H9 (cell line): ENCODE measurements at regions not wholly inside any gene's neighbourhood (a gene's known extent, or its start where the extent isn't known, plus 50 kb on each side); places are given as distances from the start of the nearest gene placed in this dataset.

Experiments used
- DNase-seq: peaks from one replicate; pipeline ENCODE4 v3.0.0-alpha.2; 2017
- H2AFZ ChIP-seq: one replicate; pipeline ENCODE4 v1.6.1; 2013; ENCODE audit warnings: mild to moderate bottlenecking, low read length, control low read depth, moderate library complexity
- H2AK5ac ChIP-seq: 2 replicates; pipeline ENCODE4 v1.6.1; 2013; ENCODE audit warnings: low read length, control low read depth, mixed read lengths; ENCODE audit not compliant: insufficient read length
- H2BK120ac ChIP-seq: one replicate; pipeline ENCODE4 v1.6.1; 2013; ENCODE audit warnings: low read depth, mild to moderate bottlenecking, low read length, control low read depth, inconsistent platforms; ENCODE audit not compliant: poor library complexity, severe bottlenecking
- H2BK12ac ChIP-seq: 2 replicates; pipeline ENCODE4 v1.6.1; 2013; ENCODE audit warnings: low read length, control low read depth, mixed read lengths, low read depth; ENCODE audit not compliant: insufficient read length
- H2BK15ac ChIP-seq: 2 replicates; pipeline ENCODE4 v1.6.1; 2013; ENCODE audit warnings: low read depth, low read length, control low read depth
- H2BK20ac ChIP-seq: one replicate; pipeline ENCODE4 v1.6.1; 2013; ENCODE audit warnings: low read depth, mild to moderate bottlenecking, low read length, control low read depth, inconsistent platforms; ENCODE audit not compliant: poor library complexity, severe bottlenecking
- H2BK5ac ChIP-seq: 2 replicates; pipeline ENCODE4 v1.6.1; 2013; ENCODE audit warnings: low read length, control low read depth, mixed read lengths; ENCODE audit not compliant: insufficient read length
- H3K14ac ChIP-seq: 2 replicates; pipeline ENCODE4 v1.6.1; 2013; ENCODE audit warnings: low read length, control low read depth; ENCODE audit not compliant: insufficient read depth
- H3K18ac ChIP-seq: 2 replicates; pipeline ENCODE4 v1.6.1; 2013; ENCODE audit warnings: low read depth, mild to moderate bottlenecking, mixed read lengths, low read length, control low read depth; ENCODE audit not compliant: insufficient read length
- H3K23ac ChIP-seq: 2 replicates; pipeline ENCODE4 v1.6.1; 2013; ENCODE audit warnings: low read length, control low read depth, mixed read lengths, low read depth; ENCODE audit not compliant: insufficient read length
- H3K23me2 ChIP-seq: 2 replicates; pipeline ENCODE4 v1.6.1; 2013; ENCODE audit warnings: low read depth, mild to moderate bottlenecking, mixed read lengths, low read length, control low read depth; ENCODE audit not compliant: insufficient read length, poor library complexity, severe bottlenecking
- H3K27ac ChIP-seq: 2 replicates; pipeline ENCODE4 v1.5.1; 2013; ENCODE audit warnings: low read length, control low read depth, mixed read lengths, low read depth; ENCODE audit not compliant: insufficient read length
- H3K27me3 ChIP-seq: 2 replicates; pipeline ENCODE4 v1.6.1; 2013; ENCODE audit warnings: low read length, control low read depth, inconsistent platforms; ENCODE audit not compliant: insufficient read depth
- H3K4ac ChIP-seq: 2 replicates; pipeline ENCODE4 v1.6.1; 2013; ENCODE audit warnings: low read depth, mild to moderate bottlenecking, control low read depth, inconsistent platforms, low read length, moderate library complexity
- H3K4me1 ChIP-seq: 2 replicates; pipeline ENCODE4 v1.6.1; 2013; ENCODE audit warnings: low read length, control low read depth, inconsistent platforms; ENCODE audit not compliant: insufficient read depth
- H3K4me2 ChIP-seq: 2 replicates; pipeline ENCODE4 v1.6.1; 2013; ENCODE audit warnings: low read length, control low read depth, mixed read lengths; ENCODE audit not compliant: insufficient read length, insufficient read depth
- H3K56ac ChIP-seq: 2 replicates; pipeline ENCODE4 v1.6.1; 2013; ENCODE audit warnings: low read depth, mild to moderate bottlenecking, mixed read lengths, low read length, control low read depth; ENCODE audit not compliant: insufficient read length
- H3K79me1 ChIP-seq: 2 replicates; pipeline ENCODE4 v1.6.1; 2013; ENCODE audit warnings: low read depth, mild to moderate bottlenecking, moderate library complexity, low read length, control low read depth, inconsistent platforms; ENCODE audit not compliant: insufficient read depth, poor library complexity, severe bottlenecking
- H3K79me2 ChIP-seq: 2 replicates; pipeline ENCODE4 v1.6.1; 2013; ENCODE audit warnings: low read length, control low read depth, inconsistent platforms; ENCODE audit not compliant: insufficient read depth
- H3K9ac ChIP-seq: 2 replicates; pipeline ENCODE4 v1.6.1; 2013; ENCODE audit warnings: low read length, control low read depth, mixed read lengths; ENCODE audit not compliant: insufficient read length; ENCODE audit errors: extremely low read depth
- H3K9me3 ChIP-seq: one replicate; pipeline ENCODE4 v1.6.1; 2013; ENCODE audit warnings: low read depth, low read length, inconsistent platforms; ENCODE audit not compliant: control insufficient read depth
- H3T11ph ChIP-seq: one replicate; pipeline ENCODE4 v1.6.1; 2013; ENCODE audit warnings: mild to moderate bottlenecking, low read length, control low read depth, inconsistent platforms
- H4K20me1 ChIP-seq: one replicate; pipeline ENCODE4 v1.6.1; 2013; ENCODE audit not compliant: control insufficient read depth, insufficient read length, insufficient read depth
- H4K5ac ChIP-seq: 2 replicates; pipeline ENCODE4 v1.6.1; 2013; ENCODE audit warnings: low read depth, mild to moderate bottlenecking, mixed read lengths, low read length, control low read depth; ENCODE audit not compliant: insufficient read length
- H4K8ac ChIP-seq: replicated peaks from 2 replicates; pipeline ENCODE4 v1.6.1; 2013; ENCODE audit warnings: low read length, control low read depth, mixed read lengths, low read depth; ENCODE audit not compliant: insufficient read length
- H4K91ac ChIP-seq: 2 replicates; pipeline ENCODE4 v1.6.1; 2013; ENCODE audit warnings: low read depth, mild to moderate bottlenecking, moderate library complexity, mixed read lengths, low read length, control low read depth; ENCODE audit not compliant: insufficient read length
- H3K27ac Mint-ChIP-seq, 3 experiments: 2 replicates in 2 of 3; 3 replicates in 1 of 3; pipeline ENCODE4 v1.8.0; 2020 to 2021; ENCODE audit warnings: mixed read lengths in 3 of 3, mild to moderate bottlenecking in 1 of 3, moderate library complexity in 1 of 3
- H3K27me3 Mint-ChIP-seq: 2 replicates; pipeline ENCODE4 v1.8.0; 2021; ENCODE audit warnings: low read depth, mild to moderate bottlenecking, moderate library complexity, mixed read lengths
- H3K36me3 Mint-ChIP-seq, 3 experiments: 2 replicates in 2 of 3; 3 replicates in 1 of 3; pipeline ENCODE4 v1.8.0; 2020 to 2021; ENCODE audit warnings: low read depth in 3 of 3, mixed read lengths in 3 of 3; ENCODE audit not compliant: insufficient read depth in 1 of 3
- H3K4me1 Mint-ChIP-seq, 2 experiments: 2 replicates each; pipeline ENCODE4 v1.8.0; 2020; ENCODE audit warnings: mixed read lengths in 2 of 2
- H3K4me3 Mint-ChIP-seq, 2 experiments: 2 replicates in 1 of 2; 3 replicates in 1 of 2; pipeline ENCODE4 v1.8.0; 2020 to 2021; ENCODE audit warnings: mild to moderate bottlenecking in 2 of 2, mixed read lengths in 2 of 2, moderate library complexity in 1 of 2
- H3K9me3 Mint-ChIP-seq, 2 experiments: 2 replicates in 1 of 2; 3 replicates in 1 of 2; pipeline ENCODE4 v1.8.0; 2020; ENCODE audit warnings: mild to moderate bottlenecking in 2 of 2, mixed read lengths in 2 of 2, moderate library complexity in 1 of 2
- CTCF ChIP-seq: fragments of 200-600 bp; sonication (generic); conservative IDR thresholded peaks from 3 replicates; pipeline ENCODE4 v1.8.0; 2021; ENCODE audit warnings: antibody characterized with exemption, mild to moderate bottlenecking
- WGBS: extraction: QIAGEN DNeasy Blood & Tissue Kit; methylation state at CpG from one replicate; pipeline ENCODE4 v1.1.7; 2013; ENCODE audit warnings: missing lambda C conversion rate, low lambda C conversion rate, mixed read lengths; ENCODE audit not compliant: insufficient read length; ENCODE audit errors: extremely low coverage; 5-methylcytosine and 5-hydroxymethylcytosine counted together

- WGBS = no CpG with 5 or more reads among the region's 1 CpG
- peaks cover 0 to 2% (median 1%) of the 10 kb centered on the region in 3 experiments; a peak in 3 of 7 replicates for H3K36me3 Mint-ChIP-seq
- no peak overlapping the region for H3T11ph ChIP-seq
- no peak overlapping the region for H2AFZ ChIP-seq
- no peaks in the 10 kb centered on the region for H3K9me3 Mint-ChIP-seq
- H3K27me3 Mint-ChIP-seq = no peaks in the 10 kb centered on the region
- no peak overlapping the region for H2AK5ac ChIP-seq
- H4K5ac ChIP-seq = no peak overlapping the region
- no peak for DNase-seq
- H3K14ac ChIP-seq = no peak overlapping the region
- no peak overlapping the region for H3K9ac ChIP-seq
- H3K4ac ChIP-seq = no peak overlapping the region
- no peak for TF ChIP-seq CTCF
- no peak overlapping the region for H4K8ac ChIP-seq
- no peak overlapping the region for H2BK120ac ChIP-seq
- H3K9me3 ChIP-seq = no peaks in the 10 kb centered on the region
- no peak overlapping the region for H2BK20ac ChIP-seq
- no peak overlapping the region for H3K27ac ChIP-seq
- H2BK12ac ChIP-seq = no peak overlapping the region
- H2BK15ac ChIP-seq = no peak overlapping the region
- H3K18ac ChIP-seq = no peak overlapping the region
- H4K91ac ChIP-seq = no peak overlapping the region
- H3K56ac ChIP-seq = no peak overlapping the region
- H4K20me1 ChIP-seq = no peaks in the 10 kb centered on the region
- no peak overlapping the region for H3K27ac Mint-ChIP-seq
- H3K27me3 ChIP-seq = no peaks in the 10 kb centered on the region
- no peak overlapping the region for H2BK5ac ChIP-seq
- H3K4me3 Mint-ChIP-seq = no peak overlapping the region
- no peak overlapping the region for H3K4me2 ChIP-seq
- no peaks in the 10 kb centered on the region for H3K79me2 ChIP-seq
- H3K23me2 ChIP-seq = no peaks in the 10 kb centered on the region
- no peaks in the 10 kb centered on the region for H3K79me1 ChIP-seq
- peaks cover 24% of the 10 kb centered on the region; the same call in 1 of the 2 replicates for H3K4me1 ChIP-seq
- H3K4me1 Mint-ChIP-seq = peaks cover 47 to 57% of the 10 kb centered on the region in 2 experiments
- no peak overlapping the region for H3K23ac ChIP-seq
These were observed 285.6 kb upstream of the TPM1 start for GRCh38 chr15:62756995-62757360.
